ENCODE measurements at regions not wholly inside any gene's neighbourhood (a gene's known extent, or its start where the extent isn't known, plus 50 kb on each side); places are given as distances from the start of the nearest gene placed in this dataset.

- TF ChIP-seq ZNF274 (IDR thresholded peaks at IDR 0.05; ENCODE audit: low read depth, low read length) (no peak), YY1 (IDR thresholded peaks at IDR 0.05; ENCODE audit: insufficient read depth, insufficient read length) (no peak), SUZ12 (IDR thresholded peaks at IDR 0.05; ENCODE audit: extremely low read depth, insufficient read depth, insufficient read length) (no peak)
These were observed 745.0 kb downstream of the CBLN2 start for GRCh38 chr18:71798986-71799673.
